Spleen (tissue), 11 donors: ENCODE measurements at regions not wholly inside any gene's neighbourhood (a gene's known extent, or its start where the extent isn't known, plus 50 kb on each side); places are given as distances from the start of the nearest gene placed in this dataset.

Experiments
- DNase-seq: peaks from one replicate; pipeline ENCODE4 v3.0.0-alpha.2; 2020
- H3K27ac ChIP-seq, 8 donors: fragments of 200-600 bp; sonication (generic) in 7 of 8; 1 replicate in 4 of 8; 2 replicates in 4 of 8; pipeline versions ENCODE4 v1.5.0 to v1.8.0; 2016 to 2021; ENCODE audit warnings: inconsistent platforms in 4 of 8, mild to moderate bottlenecking in 4 of 8, moderate library complexity in 1 of 8
- H3K27me3 ChIP-seq, 7 donors: fragments of 200-600 bp; sonication (generic) in 6 of 7; replicated peaks in 1 of 7; 1 replicate in 4 of 7; 2 replicates in 3 of 7; pipeline versions ENCODE4 v1.5.0 to v1.8.0; 2016 to 2021; ENCODE audit warnings: inconsistent platforms in 3 of 7, mild to moderate bottlenecking in 1 of 7
- H3K36me3 ChIP-seq, 6 donors: fragments of 200-600 bp; sonication (generic) in 5 of 6; 1 replicate in 4 of 6; 2 replicates in 2 of 6; pipeline versions ENCODE4 v1.5.0 to v1.8.0; 2016 to 2021; ENCODE audit warnings: inconsistent platforms in 2 of 6
- H3K4me1 ChIP-seq, 6 donors: fragments of 200-600 bp; sonication (generic) in 5 of 6; 1 replicate in 3 of 6; 2 replicates in 3 of 6; pipeline versions ENCODE4 v1.5.0 to v1.8.0; 2016 to 2021; ENCODE audit warnings: inconsistent platforms in 3 of 6
- H3K4me3 ChIP-seq, 8 donors: fragments of 200-600 bp; sonication (generic) in 7 of 8; 1 replicate in 4 of 8; 2 replicates in 4 of 8; pipeline versions ENCODE4 v1.5.0 to v1.8.0; 2016 to 2021; ENCODE audit warnings: inconsistent platforms in 4 of 8, mild to moderate bottlenecking in 4 of 8, moderate library complexity in 2 of 8
- H3K9me3 ChIP-seq, 8 donors: fragments of 200-600 bp; sonication (generic) in 7 of 8; 1 replicate in 4 of 8; 2 replicates in 4 of 8; pipeline versions ENCODE4 v1.5.0 to v1.8.0; 2016 to 2021; ENCODE audit warnings: inconsistent platforms in 4 of 8
- CTCF ChIP-seq, 11 experiments: fragments of 200-600 bp in 7 of 11; fragments of 450-650 bp in 4 of 11; sonication (generic) in 4 of 11; IDR thresholded peaks in 8 of 11; conservative IDR thresholded peaks in 3 of 11; 1 replicate in 7 of 11; 2 replicates in 4 of 11; pipeline versions ENCODE4 v1.4.0 to v1.8.0; 2016 to 2021; ENCODE audit warnings: antibody characterized with exemption in 11 of 11, inconsistent platforms in 4 of 11, mild to moderate bottlenecking in 1 of 11
- POLR2A ChIP-seq, 3 donors: fragments of 450-650 bp; IDR thresholded peaks; one replicate each; pipeline ENCODE4 v1.5.1; 2017; ENCODE audit warnings: antibody characterized with exemption in 3 of 3, mild to moderate bottlenecking in 1 of 3
- POLR2AphosphoS5 ChIP-seq, 3 donors: sonication (generic); formaldehyde crosslinking; IDR thresholded peaks; one replicate each; pipeline ENCODE4 v1.5.1; 2017; ENCODE audit warnings: antibody characterized with exemption in 3 of 3
- WGBS, 5 donors: extraction: QIAGEN DNeasy Blood & Tissue Kit in 3 of 5; methylation state at CpG; one replicate each; pipeline versions ENCODE4 v1.1.5 to v1.1.7; 2013 to 2018; 5-methylcytosine and 5-hydroxymethylcytosine counted together
- intact Hi-C: fragments of 100-400 bp; cut with DNase I; formaldehyde crosslinking; loops from one replicate; pipeline ENCODE4 v1.15.0; 2023; ENCODE audit warnings: low total_unique reads
- microRNA-seq, 3 donors: library from miRNA; unstranded; fragments of <30 nt; microRNA quantifications; one replicate each; pipeline versions ENCODE4 to v1.1.0, GENCODE V29; 2019 to 2020
- small RNA-seq, 4 donors: library from RNA; depleted of rRNA; stranded (forward); fragments of <200 nt; gene quantifications; one replicate each; pipeline ENCODE3, GENCODE V24; 2016
- donor health status: healthy with polysubstance abuse.
- donor health status: DM: no; HTN: no; CAD: no; lungs with moderate emphysema.
- donor health status: DM: no; HTN: no; CAD: no.
- donor health status: Bipolar disorder and iron deficiency.
- donor health status: healthy.
- donor health status: DM: no; HTN: no; CAD: no.
- donor health status: DM: yes; HTN: yes; CAD: no.

GRCh38 chr11:28383456-28383855, 275.3 kb downstream of the METTL15 start:
- Histone ChIP-seq H3K4me3 (no peak overlapping the region), H3K4me1 (no peaks in the 10 kb centered on the region), H3K36me3 (no peaks in the 10 kb centered on the region), H3K27me3 (no peaks in the 10 kb centered on the region), H3K27ac (no peak overlapping the region), H3K9me3 (peaks cover 0 to 42% (median 14%) of the 10 kb centered on the region in 8 donors)
- no peak for TF ChIP-seq POLR2A (IDR thresholded peaks at IDR 0.05)
- no peak for TF ChIP-seq CTCF (IDR thresholded peaks at IDR 0.05 in 8 of 11, conservative IDR thresholded peaks at IDR 0.05 in 3 of 11)
- no peak for TF ChIP-seq POLR2AphosphoS5 (IDR thresholded peaks at IDR 0.05)
- no peak for DNase-seq
- 69 to 85% (median 82%) methylated on average over 1 of the region's 1 CpG for WGBS, 5 donors
- intact Hi-C loops, result no loop called here

Small RNAs in the stretch of these regions (microRNA-seq; reads per million reads assigned to microRNA genes)
- 0 reads per million in 3 donors for gene MIR8068

Small RNAs in the stretch of these regions (small RNA-seq; reads per million reads assigned to genes)
- gene MIR8068 (0 reads per million in 4 donors), gene RN7SL240P (0 reads per million in 4 donors)
